GM18907 (cell line): ENCODE measurements at regions not wholly inside any gene's neighbourhood (a gene's known extent, or its start where the extent isn't known, plus 50 kb on each side); places are given as distances from the start of the nearest gene placed in this dataset.

Experiments used
- ATAC-seq: cut with Tn5 transposase; IDR thresholded peaks from one replicate; pipeline ENCODE4 v1.9.1; 2021; ENCODE audit warnings: mild to moderate bottlenecking, moderate library complexity; ENCODE audit not compliant: unreplicated experiment

GRCh38 chr2:59893612-59894011 is 659.8 kb downstream of the BCL11A start:
- no peak for ATAC-seq

GRCh38 chr2:59892398-59892797 is 661.1 kb downstream of the BCL11A start:
- ATAC-seq: no peak

- ATAC-seq: no peak
Observed at GRCh38 chr2:59889305-59889704, 664.1 kb downstream of the BCL11A start.

GRCh38 chr2:59888706-59889105 is 664.7 kb downstream of the BCL11A start:
- no peak for ATAC-seq

GRCh38 chr2:59888015-59888414 is 665.4 kb downstream of the BCL11A start:
- ATAC-seq: peak; percentile 98

- ATAC-seq: no peak
Observed at GRCh38 chr2:59887366-59887765, 666.1 kb downstream of the BCL11A start.

GRCh38 chr2:59886759-59887158 is 666.7 kb downstream of the BCL11A start:
- no peak for ATAC-seq

GRCh38 chr2:59885541-59885940 is 667.9 kb downstream of the BCL11A start:
- no peak for ATAC-seq

- ATAC-seq: no peak
Observed at GRCh38 chr2:59884166-59884565, 669.3 kb downstream of the BCL11A start.

GRCh38 chr2:59882822-59883221 is 670.6 kb downstream of the BCL11A start:
- ATAC-seq: no peak

GRCh38 chr2:59882279-59882678 is 671.2 kb downstream of the BCL11A start:
- ATAC-seq: no peak

GRCh38 chr2:59881218-59881617 is 672.2 kb downstream of the BCL11A start:
- no peak for ATAC-seq

GRCh38 chr2:59879700-59880131 is 673.7 kb downstream of the BCL11A start:
- no peak for ATAC-seq

- ATAC-seq: no peak
Observed at GRCh38 chr2:59875836-59876235, 677.6 kb downstream of the BCL11A start.

GRCh38 chr2:59874971-59875755 is 678.3 kb downstream of the BCL11A start:
- ATAC-seq: no peak

GRCh38 chr2:59874361-59874760 is 679.1 kb downstream of the BCL11A start:
- no peak for ATAC-seq

- ATAC-seq: no peak
Observed at GRCh38 chr2:59871830-59872229, 681.6 kb downstream of the BCL11A start.

- no peak for ATAC-seq
Observed at GRCh38 chr2:59868981-59869380, 684.5 kb downstream of the BCL11A start.

- no peak for ATAC-seq
Observed at GRCh38 chr2:59866436-59866835, 687.0 kb downstream of the BCL11A start.

GRCh38 chr2:59858540-59858939 is 694.9 kb downstream of the BCL11A start:
- no peak for ATAC-seq

- ATAC-seq: no peak
Observed at GRCh38 chr2:59857109-59857508, 696.3 kb downstream of the BCL11A start.

GRCh38 chr2:59856391-59856790 is 697.1 kb downstream of the BCL11A start:
- ATAC-seq: no peak

GRCh38 chr2:59853032-59853431 is 700.4 kb downstream of the BCL11A start:
- no peak for ATAC-seq
